ENCODE measurements at regions not wholly inside any gene's neighbourhood (a gene's known extent, or its start where the extent isn't known, plus 50 kb on each side); places are given as distances from the start of the nearest gene placed in this dataset.
"Not testable (repeated sequence)": the region's sequence is repeated elsewhere in the genome, so short reads cannot be mapped to it uniquely, and the experiment has no call there.

DNA sequence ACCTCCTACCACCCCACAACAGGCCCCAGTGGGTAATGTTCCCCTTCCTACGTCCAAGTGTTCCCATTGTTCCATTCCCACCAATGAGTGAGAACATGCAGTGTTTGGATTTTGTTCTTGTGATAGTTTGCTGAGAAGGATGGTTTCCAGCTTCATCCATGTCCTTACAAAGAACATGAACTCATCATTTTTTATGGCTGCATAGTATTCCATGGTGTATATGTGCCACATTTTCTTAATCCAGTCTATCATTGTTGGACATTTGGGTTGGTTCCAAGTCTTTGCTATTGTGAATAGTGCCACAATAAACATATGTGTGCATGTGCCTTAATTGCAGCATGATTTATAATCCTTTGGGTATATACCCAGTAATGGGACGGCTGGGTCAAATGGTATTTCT is 81.6 kb downstream of the P2RY10 start:
- not testable (repeated sequence) for FAIRE-seq

DNA sequence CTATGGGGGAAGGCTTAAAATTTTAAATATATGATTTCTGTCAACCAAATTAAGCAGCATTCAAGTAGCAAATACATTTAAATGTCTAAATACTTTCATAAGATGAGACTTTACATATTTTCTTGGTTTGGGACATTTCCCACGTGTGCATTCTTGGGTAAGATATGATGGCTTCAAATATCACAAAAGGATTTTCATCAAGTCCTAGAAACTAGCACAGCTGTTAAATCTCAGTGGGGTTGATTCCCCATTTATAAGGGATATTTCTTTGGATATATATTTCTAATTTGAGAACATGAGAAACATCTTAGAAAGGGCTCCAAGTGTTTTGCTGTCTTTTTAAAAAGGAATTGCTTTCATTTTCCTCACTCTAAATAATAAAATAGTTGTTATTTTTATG is 90.2 kb downstream of the P2RY10 start:
- FAIRE-seq, result no peak

DNA sequence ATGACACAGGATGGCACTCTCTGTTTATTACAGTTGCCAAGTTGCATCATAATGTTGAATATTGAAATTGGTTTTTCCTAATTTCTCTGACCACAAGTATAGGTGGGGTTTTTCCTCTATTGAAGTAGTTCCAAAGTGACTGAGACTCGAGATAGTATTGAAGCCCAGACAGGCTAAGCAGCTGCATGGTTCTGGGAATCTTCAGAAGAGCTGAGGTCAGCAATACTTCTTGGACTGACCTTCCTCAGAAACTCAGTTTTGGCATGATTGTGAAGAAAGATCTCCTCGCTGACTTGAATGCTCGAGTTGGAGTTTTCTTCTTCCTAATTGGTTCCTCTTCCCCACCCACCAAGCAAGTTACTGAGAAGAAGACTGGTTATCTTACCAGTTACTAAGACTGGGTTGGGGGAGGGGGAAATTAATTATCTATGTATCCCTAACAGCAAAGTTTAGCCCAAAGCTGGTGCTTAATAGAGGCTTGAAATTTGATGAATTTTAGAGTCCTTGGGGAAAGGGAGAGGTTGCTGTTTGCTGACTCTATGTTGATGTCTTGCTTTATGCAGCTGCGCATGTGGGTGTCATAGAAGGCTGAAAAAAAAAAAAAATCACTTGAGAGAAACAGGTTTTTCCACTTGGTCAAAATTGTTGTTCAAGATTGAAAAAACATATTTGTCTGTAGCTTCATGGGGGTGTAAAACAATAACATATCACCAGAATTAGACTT is 91.1 kb downstream of the P2RY10 start:
- no peak for FAIRE-seq

DNA sequence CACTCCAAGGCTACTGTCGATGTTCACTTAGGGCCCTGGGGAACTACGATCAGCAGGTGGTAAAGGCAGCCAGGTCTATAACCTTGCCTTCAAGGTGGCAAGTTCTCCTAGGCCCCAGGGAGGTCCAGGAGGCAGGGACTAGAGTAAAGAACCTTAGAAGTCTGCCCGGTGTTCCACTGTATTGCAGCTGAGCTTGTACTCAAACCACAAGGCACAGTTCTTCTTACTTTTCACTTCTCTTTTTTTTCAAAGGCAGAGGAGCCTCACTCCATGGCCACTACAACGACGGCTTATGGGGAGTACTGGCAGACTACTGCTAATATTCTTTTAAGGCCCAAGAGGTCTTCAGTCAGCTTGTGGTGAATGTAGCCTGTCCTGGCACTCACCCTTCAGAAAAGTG is 78.8 kb upstream of the GPR174 start:
- FAIRE-seq, result no peak

DNA sequence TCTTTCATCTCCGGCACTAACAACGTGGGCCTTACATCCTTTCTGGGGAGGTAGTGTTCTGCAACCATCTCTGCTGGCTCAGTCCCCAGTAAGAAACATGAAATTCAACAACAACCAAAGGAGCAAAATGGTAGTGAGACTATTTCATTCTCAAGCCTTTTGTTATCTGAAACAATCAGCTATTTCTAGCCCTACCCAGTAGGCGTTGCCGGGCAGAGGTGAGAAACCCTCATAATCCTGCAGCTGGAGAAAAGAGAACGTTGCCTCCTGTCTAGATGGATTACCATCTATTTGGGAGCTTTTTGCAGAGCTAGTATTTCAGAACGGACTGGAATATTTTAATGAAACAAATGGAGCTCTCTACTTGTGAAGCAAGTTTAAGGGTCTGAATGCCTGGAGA is 66.4 kb upstream of the GPR174 start:
- no peak for FAIRE-seq

DNA sequence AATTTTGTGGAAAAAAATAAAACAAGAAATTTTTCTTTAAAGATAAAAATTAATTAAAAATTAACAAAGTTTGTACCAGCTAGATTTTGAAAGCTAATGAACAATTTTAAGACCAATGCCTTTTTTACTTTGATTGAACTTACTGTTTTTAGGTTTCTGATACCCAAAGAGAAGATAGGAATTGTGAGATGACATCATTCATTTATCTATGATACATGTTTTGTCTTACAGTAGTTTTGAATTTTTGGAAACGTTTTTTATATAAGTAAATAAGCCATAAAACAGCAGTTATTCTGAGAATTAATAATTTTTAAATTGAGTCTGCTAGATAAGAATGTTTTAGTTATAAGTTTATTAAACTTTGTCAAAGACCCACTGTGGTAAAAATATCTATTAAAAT is 65.0 kb upstream of the GPR174 start:
- no peak for FAIRE-seq

DNA sequence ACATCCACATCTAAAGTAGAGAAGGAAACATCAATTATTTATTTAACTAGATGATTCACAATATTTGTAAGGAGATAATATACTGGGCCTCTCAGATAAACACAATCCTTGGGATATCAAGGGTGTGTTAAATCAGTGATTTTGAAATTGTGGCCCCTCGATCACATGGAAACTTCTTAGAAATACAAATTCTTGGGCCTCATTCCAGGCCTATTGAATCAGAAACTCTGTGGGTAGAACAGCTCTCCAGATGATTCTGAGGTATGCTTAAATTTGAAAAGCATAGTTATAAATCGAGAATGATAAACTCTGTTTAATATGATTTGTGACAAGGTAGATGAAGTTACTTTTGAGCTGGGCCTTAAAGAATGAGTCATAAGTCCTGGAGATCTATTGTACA is 64.3 kb upstream of the GPR174 start:
- FAIRE-seq, result no peak

DNA sequence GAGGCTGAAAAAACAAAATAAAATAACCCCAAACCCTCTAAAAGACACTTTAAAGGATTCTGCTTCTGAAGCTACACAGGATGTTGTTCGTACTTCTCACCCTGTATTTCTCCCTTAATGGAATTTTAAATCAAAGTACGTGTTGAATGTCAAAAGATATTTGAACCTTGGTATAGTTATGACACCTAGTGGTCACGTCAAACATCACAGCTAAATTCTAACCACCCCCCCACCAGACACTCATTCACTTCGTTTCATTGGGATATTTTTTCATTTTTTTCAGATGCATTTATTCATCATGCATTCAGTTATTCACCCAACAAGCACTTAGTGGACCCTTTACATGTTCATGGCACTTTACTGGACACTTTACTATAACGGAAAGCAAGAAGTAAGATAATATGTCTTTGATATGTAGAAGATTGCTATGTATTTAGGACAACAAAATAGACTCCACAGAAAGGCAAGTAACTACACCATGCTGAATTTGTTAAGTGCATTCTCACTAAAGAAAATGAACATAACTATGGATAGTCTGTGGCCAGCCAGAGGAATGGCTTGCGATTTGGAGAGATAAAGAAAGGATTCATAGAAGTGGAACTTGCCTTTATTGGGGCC is 62.5 kb upstream of the GPR174 start:
- FAIRE-seq, result peak; percentile 34

DNA sequence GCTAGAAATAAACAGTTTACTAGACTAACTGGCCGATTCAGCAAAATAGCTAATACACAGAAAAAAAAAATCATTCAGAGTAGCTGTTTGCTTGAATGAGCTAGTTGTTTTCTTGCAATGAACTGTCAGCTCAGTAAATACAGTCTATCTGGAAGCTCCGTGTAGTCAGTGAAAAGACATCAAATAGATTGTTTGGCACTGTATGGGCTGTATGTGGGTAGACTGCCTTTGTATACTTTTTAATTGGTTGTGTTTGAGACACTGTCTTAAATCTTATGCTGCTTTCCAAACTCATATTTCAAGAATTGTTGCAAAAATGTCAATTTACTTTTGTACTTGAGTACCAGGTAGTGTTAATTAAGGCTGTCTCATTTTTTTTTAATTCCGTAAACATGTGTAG is 61.6 kb upstream of the GPR174 start:
- no peak for FAIRE-seq

DNA sequence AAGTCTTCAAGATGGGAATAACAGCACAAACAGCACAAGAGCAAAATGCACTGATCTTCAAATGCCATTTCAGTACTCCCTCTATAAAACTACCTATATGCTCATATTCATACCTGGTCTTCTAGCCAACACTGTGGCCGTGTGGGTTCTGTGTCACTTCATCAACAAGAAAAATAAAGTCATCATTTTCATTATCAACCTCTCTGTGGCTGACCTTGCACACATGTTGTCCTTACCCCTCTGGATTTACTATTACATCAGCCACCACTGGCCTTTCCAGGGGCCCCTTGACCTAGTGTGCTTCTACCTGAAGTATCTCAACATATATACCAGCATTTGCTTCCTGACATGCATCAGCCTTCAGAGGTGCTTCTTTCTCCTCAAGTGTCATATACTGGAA is 59.6 kb upstream of the GPR174 start:
- no peak for FAIRE-seq

DNA sequence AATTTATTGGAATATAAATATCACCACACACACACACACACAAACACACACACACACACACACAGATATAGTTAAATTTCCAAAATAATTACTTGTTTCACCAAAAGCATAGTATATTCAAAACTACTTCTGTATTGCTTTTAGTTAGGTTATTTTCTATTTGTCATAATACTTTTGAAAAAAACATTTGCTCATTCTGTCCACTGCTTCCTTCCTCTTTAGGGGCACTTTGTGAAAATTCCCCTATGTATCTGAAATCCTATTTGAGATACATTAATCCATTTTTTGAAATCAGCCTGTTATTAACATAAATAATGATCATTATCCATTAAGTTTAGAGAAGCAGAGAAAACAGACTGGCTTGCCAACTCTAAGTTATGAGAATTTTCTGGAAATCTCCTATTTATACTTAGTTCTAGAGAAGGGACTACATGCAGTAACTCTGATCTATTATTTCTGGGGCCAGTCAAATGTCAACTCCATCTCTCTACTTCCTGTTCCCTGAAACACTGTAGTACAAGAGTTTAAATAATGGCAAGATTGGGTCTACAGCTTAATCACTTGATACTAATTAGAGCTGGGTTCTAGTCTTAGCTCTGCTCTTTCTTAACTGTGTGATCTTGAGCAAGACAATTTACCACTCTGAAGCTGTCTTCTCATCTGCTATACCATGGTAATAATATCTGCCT is 54.4 kb upstream of the GPR174 start:
- FAIRE-seq, result no peak

DNA sequence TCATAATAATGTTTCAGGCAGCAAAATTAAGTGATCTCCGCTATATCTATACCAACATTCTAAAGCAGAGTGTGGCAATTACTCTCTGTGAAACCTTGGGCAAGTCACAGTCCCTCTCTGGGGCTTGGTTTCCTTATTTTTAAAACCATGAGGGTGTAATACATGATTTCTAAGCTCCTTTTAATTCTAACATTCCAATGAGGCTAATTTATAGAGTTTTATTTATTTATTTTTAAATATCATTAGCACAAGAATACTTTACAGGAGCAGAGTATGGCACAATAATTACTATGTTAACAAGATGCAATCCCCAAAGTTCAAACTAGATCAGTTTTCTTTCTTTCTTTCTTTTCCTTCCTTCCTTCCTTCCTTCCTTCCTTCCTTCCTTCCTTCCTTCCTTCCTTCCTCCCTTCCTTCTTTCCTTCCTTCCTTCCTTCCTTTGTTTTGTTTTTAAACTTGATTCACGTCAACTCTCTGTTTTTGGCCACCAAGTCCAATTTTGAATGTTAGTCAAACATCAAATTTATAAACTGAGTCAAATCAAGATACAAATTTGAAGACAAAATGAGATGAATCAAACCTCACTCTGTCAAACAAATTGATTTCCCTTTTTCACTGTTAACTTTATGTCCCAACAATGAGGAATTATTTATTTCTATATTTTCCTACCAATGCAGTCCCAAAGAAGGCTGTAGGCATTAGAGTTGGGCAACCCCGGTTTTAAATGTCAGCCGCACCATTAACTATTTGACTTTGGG is 50.2 kb upstream of the GPR174 start:
- no peak for FAIRE-seq
